Ectodermal cell (in vitro differentiated cells): ENCODE measurements at regions not wholly inside any gene's neighbourhood (a gene's known extent, or its start where the extent isn't known, plus 50 kb on each side); places are given as distances from the start of the nearest gene placed in this dataset.
"Not testable (repeated sequence)": the region's sequence is repeated elsewhere in the genome, so short reads cannot be mapped to it uniquely, and the experiment has no call there.

Source experiments
- H3K27ac ChIP-seq: 2 replicates; pipeline ENCODE4 v1.7.0; 2013; ENCODE audit warnings: mild to moderate bottlenecking, low read depth, low read length; ENCODE audit not compliant: insufficient read depth, poor library complexity, severe bottlenecking
- H3K27me3 ChIP-seq: 2 replicates; pipeline ENCODE4 v1.7.0; 2013; ENCODE audit warnings: mild to moderate bottlenecking, low read length; ENCODE audit not compliant: insufficient read depth, control insufficient read depth, poor library complexity, severe bottlenecking
- H3K36me3 ChIP-seq: one replicate; pipeline ENCODE4 v1.7.0; 2013; ENCODE audit warnings: low read length; ENCODE audit not compliant: control insufficient read depth, insufficient read depth
- H3K4me1 ChIP-seq: one replicate; pipeline ENCODE4 v1.7.0; 2013; ENCODE audit warnings: low read length; ENCODE audit not compliant: control insufficient read depth, insufficient read depth
- H3K4me3 ChIP-seq: 2 replicates; pipeline ENCODE4 v1.7.0; 2013; ENCODE audit warnings: low read depth, low read length, control low read depth; ENCODE audit not compliant: insufficient read depth
- H3K9me3 ChIP-seq: 2 replicates; pipeline ENCODE4 v1.7.0; 2013; ENCODE audit warnings: mild to moderate bottlenecking, low read length, moderate library complexity; ENCODE audit not compliant: control insufficient read depth
- WGBS, 2 experiments: methylation state at CpG; one replicate each; pipeline ENCODE4 v1.1.7; 2013; ENCODE audit warnings: missing lambda C conversion rate in 2 of 2; 5-methylcytosine and 5-hydroxymethylcytosine counted together

DNA sequence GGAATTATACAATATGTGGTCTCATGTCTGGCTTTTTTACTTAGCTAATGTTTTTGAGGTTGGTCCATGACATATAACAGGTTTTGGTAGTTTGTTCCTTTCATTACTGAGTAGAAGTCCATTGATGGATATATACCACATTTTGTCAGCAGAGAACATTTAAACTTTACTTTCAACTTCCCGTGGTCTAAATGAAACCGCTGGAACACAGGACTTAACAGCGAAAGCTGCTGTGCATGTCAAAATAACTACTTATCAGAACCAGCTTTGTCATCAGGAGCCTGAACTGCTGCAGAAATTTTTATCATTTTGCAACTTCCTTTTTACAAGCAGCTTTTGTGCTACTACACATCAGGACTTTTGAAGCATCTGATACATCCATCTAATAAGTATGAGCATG is 147.0 kb downstream of the TBC1D2B start:
- H3K9me3 ChIP-seq, H3K36me3 ChIP-seq, H3K4me3 ChIP-seq, H3K27ac ChIP-seq, H3K4me1 ChIP-seq, H3K27me3 ChIP-seq: not testable (repeated sequence)
- WGBS, 2 experiments: 23 to 25% methylated on average over 3 of the region's 3 CpGs

DNA sequence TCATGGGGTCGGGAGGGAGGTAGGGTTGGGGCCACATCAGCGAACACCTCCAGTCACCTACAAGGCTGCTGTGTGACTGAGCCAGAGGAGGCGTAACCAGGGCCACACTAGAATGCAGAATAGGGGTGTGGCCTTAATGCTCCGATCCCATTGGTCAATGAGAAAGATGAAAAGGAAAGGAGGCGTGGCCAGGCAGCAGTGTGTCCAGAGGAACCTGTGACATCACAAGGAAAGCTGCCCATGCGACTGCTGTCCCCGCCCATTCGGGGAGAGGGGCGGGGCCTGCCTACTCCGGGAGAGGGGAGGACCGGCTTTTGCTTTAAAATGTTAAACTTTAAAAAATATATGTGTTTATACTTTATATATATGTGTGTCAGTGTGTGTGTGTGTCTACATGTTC is 150.7 kb downstream of the TBC1D2B start:
- not testable (repeated sequence) for H3K27ac ChIP-seq, H3K4me3 ChIP-seq, H3K36me3 ChIP-seq, H3K9me3 ChIP-seq, H3K4me1 ChIP-seq, H3K27me3 ChIP-seq
- 89 to 95% methylated on average over 9 to 10 of the region's 11 CpGs for WGBS, 2 experiments

- WGBS, 2 experiments: 92 to 96% methylated on average over 9 of the region's 10 CpGs
- not testable (repeated sequence) for H3K4me1 ChIP-seq, H3K36me3 ChIP-seq
These were observed 151.2 kb downstream of the TBC1D2B start for GRCh38 chr15:77926296-77926695.

DNA sequence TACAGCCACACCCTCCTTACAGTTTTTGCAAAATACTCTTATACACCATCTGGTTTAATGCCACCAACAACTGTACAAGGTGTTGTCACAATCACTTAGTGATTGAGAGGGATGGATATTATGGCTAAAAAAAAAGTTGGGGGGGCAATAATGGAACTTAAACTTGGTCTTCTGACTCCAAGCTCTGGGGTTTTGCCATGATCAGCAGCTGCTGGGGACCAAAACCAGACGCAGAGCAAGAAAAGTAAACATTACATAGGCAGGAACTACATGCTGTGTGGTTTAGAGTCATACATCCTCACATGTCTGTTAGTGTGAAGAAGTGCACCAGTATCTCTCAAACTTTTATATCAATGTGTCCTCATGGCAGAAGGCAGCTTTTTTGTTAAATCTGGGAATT is 152.4 kb downstream of the TBC1D2B start:
- H3K4me1 ChIP-seq, H3K27ac ChIP-seq, H3K36me3 ChIP-seq, H3K4me3 ChIP-seq, H3K27me3 ChIP-seq, H3K9me3 ChIP-seq: not testable (repeated sequence)
- WGBS, 2 experiments: 86 to 92% methylated on average over 1 of the region's 1 CpG

More at GRCh38 chr15:77926296-77926695, 151.2 kb downstream of the TBC1D2B start:
- not testable (repeated sequence) for H3K4me3 ChIP-seq, H3K9me3 ChIP-seq, H3K27ac ChIP-seq, H3K27me3 ChIP-seq

- 74 to 82% methylated on average over 4 of the region's 4 CpGs for WGBS, 2 experiments
- Histone ChIP-seq H3K9me3 (no peaks in the 10 kb centered on the region), H3K4me1 (no peaks in the 10 kb centered on the region), H3K4me3 (no peak overlapping the region), H3K27me3 (no peaks in the 10 kb centered on the region), H3K27ac (no peak overlapping the region), H3K36me3 (no peaks in the 10 kb centered on the region)
These were observed 155.8 kb downstream of the TBC1D2B start for GRCh38 chr15:77921664-77922063.

DNA sequence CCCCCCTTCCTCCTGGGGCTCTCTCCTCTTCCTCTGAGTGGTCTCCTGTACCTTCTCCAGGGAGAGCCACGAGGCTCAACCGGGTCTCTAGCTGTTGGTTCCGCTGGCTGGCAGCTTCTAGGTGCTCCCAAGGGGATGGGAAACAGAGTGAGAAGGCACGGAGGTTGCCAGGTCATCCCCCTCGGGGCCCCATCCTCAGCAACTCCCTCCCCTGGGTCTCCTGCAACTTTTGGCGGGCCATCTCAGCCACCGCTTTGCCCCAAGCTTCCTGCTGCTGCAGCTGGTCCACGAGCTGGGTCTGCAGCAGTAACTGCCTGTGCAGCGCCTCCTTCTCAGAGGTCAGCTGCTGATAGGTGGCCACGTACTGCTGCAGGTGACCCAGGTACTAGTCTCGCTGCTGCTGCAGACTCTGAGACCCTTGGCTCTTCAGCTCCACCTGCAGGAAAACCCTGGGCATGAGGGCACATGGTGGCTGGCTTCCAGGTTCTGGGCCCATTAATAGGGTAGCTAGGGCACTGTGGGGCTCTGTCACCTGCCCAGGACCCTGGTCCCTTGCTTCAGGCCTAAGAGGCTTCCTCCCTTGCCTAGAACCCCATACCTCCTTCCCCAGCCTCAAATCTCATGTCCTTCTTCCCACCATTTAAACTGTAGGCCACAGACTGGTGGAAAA is 160.4 kb downstream of the TBC1D2B start:
- not testable (repeated sequence) for H3K27me3 ChIP-seq, H3K4me3 ChIP-seq, H3K27ac ChIP-seq, H3K36me3 ChIP-seq, H3K9me3 ChIP-seq, H3K4me1 ChIP-seq
- 82 to 95% methylated on average over 5 to 7 of the region's 11 CpGs for WGBS, 2 experiments

DNA sequence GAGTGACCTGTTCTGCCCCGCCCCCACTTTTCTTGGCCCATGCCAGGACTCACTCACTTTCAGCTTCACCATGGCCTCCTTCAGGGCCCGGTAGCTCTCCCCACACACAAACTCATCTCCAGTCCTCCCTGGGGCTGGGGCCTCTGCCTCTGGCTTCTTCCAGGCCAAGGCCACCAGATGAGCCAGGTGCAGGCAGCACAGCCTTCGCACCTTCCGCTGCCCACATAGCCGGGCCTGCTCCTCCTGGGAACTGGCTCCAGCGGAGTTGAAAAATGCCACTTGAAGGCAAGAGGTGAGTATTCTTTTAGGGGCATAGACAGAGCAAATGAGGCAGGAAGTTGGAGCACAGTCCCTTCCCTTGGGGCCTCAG is 161.6 kb downstream of the TBC1D2B start:
- H3K9me3 ChIP-seq, H3K36me3 ChIP-seq, H3K27me3 ChIP-seq, H3K4me3 ChIP-seq, H3K4me1 ChIP-seq, H3K27ac ChIP-seq: not testable (repeated sequence)
- WGBS, 2 experiments: 88 to 90% methylated on average over 6 of the region's 6 CpGs

- Histone ChIP-seq H3K4me1 (no peaks in the 10 kb centered on the region), H3K27ac (no peak overlapping the region)
- 84 to 85% methylated on average over 19 of the region's 19 CpGs for WGBS, 2 experiments
These were observed 162.1 kb downstream of the TBC1D2B start for GRCh38 chr15:77915261-77915960.

GRCh38 chr15:77914531-77914930 is 163.0 kb downstream of the TBC1D2B start:
- not testable (repeated sequence) for H3K4me1 ChIP-seq, H3K27me3 ChIP-seq, H3K36me3 ChIP-seq, H3K9me3 ChIP-seq, H3K27ac ChIP-seq, H3K4me3 ChIP-seq
- WGBS, 2 experiments: 94 to 100% methylated on average over 1 to 3 of the region's 5 CpGs

More at GRCh38 chr15:77915261-77915960, 162.1 kb downstream of the TBC1D2B start:
- no peaks in the 10 kb centered on the region for H3K36me3 ChIP-seq
- no peak overlapping the region for H3K4me3 ChIP-seq
- H3K9me3 ChIP-seq: no peaks in the 10 kb centered on the region
- H3K27me3 ChIP-seq: no peaks in the 10 kb centered on the region

GRCh38 chr15:77910030-77910911 is 167.2 kb downstream of the TBC1D2B start:
- H3K36me3 ChIP-seq, H3K9me3 ChIP-seq, H3K4me1 ChIP-seq, H3K27ac ChIP-seq, H3K27me3 ChIP-seq: not testable (repeated sequence)
- H3K4me3 ChIP-seq: peak overlapping the region; percentile 41
- WGBS, 2 experiments: 10 to 16% methylated on average over 11 to 12 of the region's 12 CpGs
